GM12872 (cell line): ENCODE measurements at regions not wholly inside any gene's neighbourhood (a gene's known extent, or its start where the extent isn't known, plus 50 kb on each side); places are given as distances from the start of the nearest gene placed in this dataset.

Source experiments
- TF ChIP-seq, protein P1 (sequence below): IDR thresholded peaks from 3 replicates; pipeline ENCODE4 v1.5.1; 2011; ENCODE audit warnings: low read depth, mild to moderate bottlenecking, low read length, moderate library complexity; ENCODE audit not compliant: insufficient read depth

DNA sequence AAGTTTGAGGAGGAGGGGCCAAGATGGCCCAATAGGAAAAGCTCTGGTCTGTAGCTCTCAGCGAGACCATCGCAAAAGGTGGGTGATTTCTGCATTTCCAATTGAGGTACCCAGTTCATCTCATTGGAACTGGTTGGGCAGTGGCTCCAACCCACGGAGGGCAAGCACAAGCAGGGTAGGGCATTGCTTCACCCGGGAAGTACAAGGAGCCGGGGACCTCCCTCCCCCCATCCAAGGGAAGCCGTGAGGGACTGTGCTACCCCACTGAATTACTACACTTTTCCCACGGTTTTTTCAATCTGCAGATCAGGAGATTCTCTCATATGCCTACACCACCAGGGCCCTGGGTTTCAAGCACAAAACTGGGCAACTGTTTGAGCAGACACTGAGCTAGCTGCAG lies 58.0 kb upstream of the EFCAB3 start:
- TF ChIP-seq, protein P1, sequence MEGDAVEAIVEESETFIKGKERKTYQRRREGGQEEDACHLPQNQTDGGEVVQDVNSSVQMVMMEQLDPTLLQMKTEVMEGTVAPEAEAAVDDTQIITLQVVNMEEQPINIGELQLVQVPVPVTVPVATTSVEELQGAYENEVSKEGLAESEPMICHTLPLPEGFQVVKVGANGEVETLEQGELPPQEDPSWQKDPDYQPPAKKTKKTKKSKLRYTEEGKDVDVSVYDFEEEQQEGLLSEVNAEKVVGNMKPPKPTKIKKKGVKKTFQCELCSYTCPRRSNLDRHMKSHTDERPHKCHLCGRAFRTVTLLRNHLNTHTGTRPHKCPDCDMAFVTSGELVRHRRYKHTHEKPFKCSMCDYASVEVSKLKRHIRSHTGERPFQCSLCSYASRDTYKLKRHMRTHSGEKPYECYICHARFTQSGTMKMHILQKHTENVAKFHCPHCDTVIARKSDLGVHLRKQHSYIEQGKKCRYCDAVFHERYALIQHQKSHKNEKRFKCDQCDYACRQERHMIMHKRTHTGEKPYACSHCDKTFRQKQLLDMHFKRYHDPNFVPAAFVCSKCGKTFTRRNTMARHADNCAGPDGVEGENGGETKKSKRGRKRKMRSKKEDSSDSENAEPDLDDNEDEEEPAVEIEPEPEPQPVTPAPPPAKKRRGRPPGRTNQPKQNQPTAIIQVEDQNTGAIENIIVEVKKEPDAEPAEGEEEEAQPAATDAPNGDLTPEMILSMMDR, result no peak

DNA sequence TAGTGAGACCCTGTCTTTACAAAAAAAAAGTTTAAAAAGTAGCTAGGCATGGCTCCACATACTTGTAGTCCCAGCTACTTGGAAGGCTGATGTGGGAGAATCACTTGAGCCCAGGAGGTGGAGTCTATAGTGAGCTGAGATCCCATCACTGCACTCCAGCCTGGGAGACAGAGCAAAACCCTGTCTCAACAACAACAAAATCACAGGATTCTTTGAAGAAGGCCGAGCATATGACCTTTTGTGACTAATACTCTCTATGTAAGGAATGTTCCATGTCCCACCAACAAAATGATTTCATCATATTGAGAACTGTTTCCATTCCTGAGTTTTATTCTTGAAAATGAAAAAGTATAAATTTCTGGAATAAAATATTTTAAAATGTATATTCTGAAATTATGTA lies 58.9 kb upstream of the EFCAB3 start:
- TF ChIP-seq, protein P1, result no peak

DNA sequence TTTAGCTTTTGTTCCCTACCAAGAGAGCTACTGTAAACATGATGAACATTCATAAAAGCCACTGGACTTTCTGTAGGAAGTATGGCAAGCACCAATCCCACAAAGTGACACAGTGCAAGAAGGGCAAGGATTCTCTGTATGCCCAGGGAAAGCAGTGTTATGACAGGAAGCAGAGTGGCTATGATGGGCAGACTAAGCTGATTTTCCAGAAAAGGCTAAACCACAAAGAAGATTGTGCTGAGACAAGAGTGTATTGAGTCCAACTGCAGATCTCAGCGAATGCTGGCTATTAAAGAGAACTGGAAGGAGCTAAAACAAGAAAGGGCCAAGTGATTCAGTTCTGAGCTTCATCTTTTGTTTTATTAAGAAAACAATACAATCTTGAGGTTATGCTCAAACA lies 60.5 kb upstream of the EFCAB3 start:
- TF ChIP-seq, protein P1, result no peak

DNA sequence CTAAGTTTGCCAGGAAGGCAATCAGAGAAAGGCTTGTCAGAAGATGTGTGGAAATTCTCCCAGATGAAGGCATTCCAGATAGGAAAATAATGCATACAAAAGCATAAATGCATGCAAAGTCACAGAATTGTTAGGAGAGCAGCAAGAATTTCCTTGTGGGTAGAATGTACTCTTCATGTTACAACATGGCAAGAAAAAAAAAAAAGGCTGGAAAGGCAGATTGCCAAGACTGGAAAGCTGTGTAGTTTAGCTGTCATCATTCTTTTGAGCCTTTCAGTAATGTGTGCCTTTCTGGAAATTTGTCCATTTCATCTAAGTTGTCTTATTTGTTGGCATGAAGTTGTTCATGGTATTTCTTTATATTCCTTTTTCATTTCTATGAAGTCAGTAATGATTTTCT lies 71.0 kb upstream of the EFCAB3 start:
- TF ChIP-seq, protein P1, result no peak

DNA sequence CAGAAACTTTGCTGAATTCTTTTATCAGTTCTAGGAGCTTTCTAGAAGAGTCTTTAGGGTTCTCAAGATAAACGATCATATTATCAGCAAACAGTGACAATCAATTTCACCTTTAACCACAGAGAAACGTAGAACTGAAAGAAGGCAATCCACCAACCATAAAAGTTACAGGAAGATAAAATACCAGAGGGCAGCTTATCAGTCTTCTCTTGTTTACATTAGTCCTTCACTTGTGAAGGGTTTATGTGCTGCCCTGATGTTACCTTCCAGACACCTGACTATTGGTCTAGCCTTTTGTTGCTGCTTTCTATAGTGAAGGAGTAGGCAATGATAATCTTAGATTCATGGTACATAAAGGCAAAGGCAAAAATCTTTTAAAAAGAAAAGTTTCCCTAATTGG lies 73.2 kb upstream of the EFCAB3 start:
- TF ChIP-seq, protein P1, result no peak

DNA sequence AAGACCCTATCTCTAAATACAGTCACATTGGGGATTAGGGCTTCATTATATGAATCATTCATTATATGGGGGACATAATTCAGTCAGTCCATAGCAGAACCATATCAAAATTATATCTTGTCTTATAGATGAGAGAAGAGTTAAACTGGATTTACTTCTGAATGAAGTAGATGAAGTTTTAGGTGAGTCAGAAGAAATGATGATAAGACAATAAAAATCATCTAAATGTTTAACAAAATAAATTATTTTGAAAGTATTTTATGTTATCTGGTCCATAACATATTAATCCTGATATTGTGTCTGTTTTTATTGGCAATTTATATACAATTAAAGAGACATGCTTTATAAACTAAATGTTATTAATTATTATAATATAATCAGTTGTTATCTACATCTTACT lies 76.9 kb upstream of the EFCAB3 start:
- TF ChIP-seq, protein P1, result no peak

DNA sequence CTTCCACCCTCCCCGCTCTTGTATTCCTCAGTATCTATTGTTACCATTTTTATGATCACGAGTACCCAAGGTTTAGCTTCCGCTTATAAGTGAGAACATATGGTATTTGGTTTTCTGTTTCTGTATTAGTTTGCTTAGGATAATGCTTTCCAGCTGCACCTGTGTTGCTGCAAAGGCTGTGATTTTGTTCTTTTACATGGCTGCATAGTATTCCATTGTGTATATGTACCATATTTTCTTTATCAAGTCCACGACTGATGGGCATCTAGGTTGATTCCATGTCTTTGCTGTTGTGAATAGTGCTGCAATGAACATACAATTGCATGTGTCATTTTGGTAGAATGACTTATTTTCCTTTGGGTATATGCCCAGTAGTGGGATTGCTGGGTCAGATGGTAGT lies 79.7 kb upstream of the EFCAB3 start:
- TF ChIP-seq, protein P1, result no peak
